DND-41 (cell line): ENCODE measurements at regions not wholly inside any gene's neighbourhood (a gene's known extent, or its start where the extent isn't known, plus 50 kb on each side); places are given as distances from the start of the nearest gene placed in this dataset.

Experiments used
- CTCF ChIP-seq: IDR thresholded peaks from 2 replicates; pipeline ENCODE4 v1.5.1; 2012; ENCODE audit warnings: borderline replicate concordance, low read length, moderate library complexity, mild to moderate bottlenecking; ENCODE audit not compliant: poor library complexity, severe bottlenecking; ENCODE audit errors: extremely low read depth
- EZH2 ChIP-seq: IDR thresholded peaks from 3 replicates; pipeline ENCODE4 v1.6.1; 2012; ENCODE audit warnings: borderline replicate concordance, low read depth, mild to moderate bottlenecking, moderate library complexity, low read length, inconsistent platforms; ENCODE audit not compliant: severe bottlenecking

- TF ChIP-seq CTCF (no peak), EZH2 (no peak)
Measured at GRCh38 chr10:78658645-78659597, 409.8 kb upstream of the ZMIZ1 start.
